GM18873 (cell line): ENCODE measurements at regions not wholly inside any gene's neighbourhood (a gene's known extent, or its start where the extent isn't known, plus 50 kb on each side); places are given as distances from the start of the nearest gene placed in this dataset.

ENCODE experiments used
- ATAC-seq: cut with Tn5 transposase; IDR thresholded peaks from one replicate; pipeline ENCODE4 v1.9.1; 2021; ENCODE audit warnings: mild to moderate bottlenecking, moderate library complexity, moderate number of reproducible peaks; ENCODE audit not compliant: unreplicated experiment, low FRiP score

- ATAC-seq, result no peak
Measured at GRCh38 chr7:24341691-24342413, 57.9 kb downstream of the NPY start.

- no peak for ATAC-seq
Measured at GRCh38 chr7:24343614-24344013, 59.6 kb downstream of the NPY start.

GRCh38 chr7:24346129-24346528 lies 62.1 kb downstream of the NPY start:
- ATAC-seq, result no peak

- ATAC-seq, result no peak
Measured at GRCh38 chr7:24346716-24347115, 62.7 kb downstream of the NPY start.

- ATAC-seq, result no peak
Measured at GRCh38 chr7:24349339-24349738, 65.3 kb downstream of the NPY start.

- ATAC-seq, result no peak
Measured at GRCh38 chr7:24354456-24354855, 70.5 kb downstream of the NPY start.

GRCh38 chr7:24356718-24357386 lies 72.9 kb downstream of the NPY start:
- no peak for ATAC-seq

GRCh38 chr7:24361001-24361400 lies 77.0 kb downstream of the NPY start:
- ATAC-seq, result no peak

GRCh38 chr7:24365606-24366005 lies 81.6 kb downstream of the NPY start:
- no peak for ATAC-seq

- no peak for ATAC-seq
Measured at GRCh38 chr7:24366876-24367275, 82.9 kb downstream of the NPY start.

GRCh38 chr7:24368161-24368560 lies 84.2 kb downstream of the NPY start:
- ATAC-seq, result no peak

GRCh38 chr7:24370541-24370940 lies 86.6 kb downstream of the NPY start:
- peak; percentile 56 for ATAC-seq

GRCh38 chr7:24372961-24373955 lies 89.3 kb downstream of the NPY start:
- no peak for ATAC-seq

- no peak for ATAC-seq
Measured at GRCh38 chr7:24378871-24379616, 95.1 kb downstream of the NPY start.

GRCh38 chr7:24381894-24382505 lies 98.0 kb downstream of the NPY start:
- peak; percentile 53 for ATAC-seq

- ATAC-seq, result no peak
Measured at GRCh38 chr7:24383055-24383454, 99.1 kb downstream of the NPY start.

- ATAC-seq, result no peak
Measured at GRCh38 chr7:24384362-24385030, 100.5 kb downstream of the NPY start.

- no peak for ATAC-seq
Measured at GRCh38 chr7:24388212-24388611, 104.2 kb downstream of the NPY start.

- no peak for ATAC-seq
Measured at GRCh38 chr7:24390376-24391157, 106.6 kb downstream of the NPY start.
